ENCODE measurements at regions not wholly inside any gene's neighbourhood (a gene's known extent, or its start where the extent isn't known, plus 50 kb on each side); places are given as distances from the start of the nearest gene placed in this dataset.
"Not testable (repeated sequence)": the region's sequence is repeated elsewhere in the genome, so short reads cannot be mapped to it uniquely, and the experiment has no call there.

DNA sequence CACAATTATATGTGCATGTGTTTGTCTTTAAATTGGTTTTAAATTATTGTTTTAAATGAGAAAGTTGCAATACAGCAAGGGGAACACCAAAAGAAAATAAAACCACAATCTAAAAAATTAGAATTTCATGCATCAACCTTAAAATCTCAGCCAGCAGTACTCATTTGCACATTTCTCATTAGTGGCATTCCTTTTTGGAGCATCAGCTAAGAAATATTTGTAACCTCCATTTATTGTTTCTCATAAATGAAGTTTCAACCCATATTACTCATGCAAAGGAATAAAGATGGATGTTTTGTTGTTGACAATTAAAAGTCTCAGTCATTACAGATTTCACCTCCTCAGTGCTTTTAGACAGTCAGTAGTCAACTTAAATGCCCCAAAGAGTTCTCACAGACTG, 160.1 kb downstream of the TBX15 start:
- no peak for DNase-seq

DNA sequence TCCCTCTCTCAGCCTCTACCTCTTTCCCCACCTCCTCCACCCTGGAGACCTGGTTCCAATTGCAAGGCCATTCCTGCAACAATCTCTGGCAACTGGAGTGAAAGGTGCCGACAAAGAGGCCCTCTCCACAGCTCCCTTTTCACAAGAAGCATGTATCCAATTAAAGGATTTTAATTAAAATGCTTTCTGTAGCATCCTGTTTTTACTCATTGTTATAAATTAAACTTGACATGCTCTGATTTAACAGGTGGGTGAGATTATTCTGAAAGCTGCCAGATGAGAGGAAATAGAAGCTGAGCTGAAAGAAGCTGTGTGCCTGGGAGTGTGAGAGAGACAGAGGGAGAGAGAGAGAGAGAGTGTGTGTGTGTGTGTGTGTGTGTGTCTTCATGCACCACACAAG, 160.5 kb downstream of the TBX15 start:
- DNase-seq: peak in 1 of 2 experiments; percentile 28
- no peak overlapping the region for H3K4me3 ChIP-seq
- no peak overlapping the region for H3K27ac ChIP-seq
- 0 out of 2 replicates have a peak, but pooled peaks cover 13% of the 10 kb centered on the region for H3K9me3 ChIP-seq (replicated peaks)
- no peaks in the 10 kb centered on the region for H3K36me3 ChIP-seq
- peaks cover 10% of the 10 kb centered on the region; the same call in 1 of the 2 replicates for H3K4me1 ChIP-seq
- no peaks in the 10 kb centered on the region for H3K27me3 ChIP-seq

More for the DNA sequence above, 160.1 kb downstream of the TBX15 start:
- Histone ChIP-seq H3K9me3 (replicated peaks) (0 out of 2 replicates have a peak, but pooled peaks cover 12% of the 10 kb centered on the region), H3K4me1 (peaks cover 10% of the 10 kb centered on the region; the same call in 1 of the 2 replicates), H3K27ac (no peak overlapping the region), H3K4me3 (no peak overlapping the region), H3K27me3 (no peaks in the 10 kb centered on the region), H3K36me3 (no peaks in the 10 kb centered on the region)

DNA sequence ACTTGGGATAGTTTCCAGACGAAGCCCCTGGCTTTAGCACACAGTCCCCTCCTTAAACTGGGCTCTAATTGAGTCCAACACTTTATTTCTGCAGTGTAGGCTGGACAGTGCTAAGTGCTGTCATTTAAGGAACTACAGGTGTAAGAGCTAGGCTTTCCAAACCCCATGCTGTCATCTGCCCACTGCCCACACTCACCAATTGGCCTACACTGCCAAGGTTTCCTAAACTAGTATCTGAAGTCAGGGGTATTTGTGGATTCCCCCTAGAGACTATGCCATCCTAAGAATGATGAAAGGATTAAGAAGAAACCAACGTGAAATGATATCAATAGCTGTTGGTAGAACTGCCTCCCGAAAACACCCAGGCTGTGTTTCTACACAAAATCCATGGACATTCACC, 160.9 kb downstream of the TBX15 start:
- Histone ChIP-seq H3K27me3 (no peaks in the 10 kb centered on the region), H3K4me1 (peaks cover 10% of the 10 kb centered on the region; the same call in 1 of the 2 replicates), H3K9me3 (replicated peaks) (0 out of 2 replicates have a peak, but pooled peaks cover 13% of the 10 kb centered on the region), H3K27ac (no peak overlapping the region), H3K36me3 (no peaks in the 10 kb centered on the region), H3K4me3 (no peak overlapping the region)
- no peak for DNase-seq

DNA sequence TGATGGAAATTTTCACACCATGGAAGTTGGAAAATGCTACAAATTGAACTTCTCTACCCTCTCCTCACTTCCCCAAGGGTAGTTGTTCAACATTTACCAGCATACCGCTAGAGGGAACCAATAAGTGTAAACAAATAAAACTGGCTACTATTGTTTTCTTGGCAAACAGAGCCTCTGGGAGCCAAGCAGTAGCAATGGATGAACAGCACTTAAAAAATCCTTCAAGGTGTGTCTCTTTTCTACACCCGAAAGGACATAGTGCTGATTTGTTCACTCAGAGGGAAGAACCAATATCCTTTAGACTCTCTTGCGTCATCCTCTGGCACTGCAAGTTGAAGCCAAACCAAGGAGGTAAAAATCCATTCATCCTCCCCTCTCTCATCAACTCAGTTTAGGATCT, 161.5 kb downstream of the TBX15 start:
- Histone ChIP-seq H3K36me3 (no peaks in the 10 kb centered on the region), H3K4me1 (peaks cover 10% of the 10 kb centered on the region; the same call in 1 of the 2 replicates), H3K27me3 (no peaks in the 10 kb centered on the region), H3K9me3 (replicated peaks) (0 out of 2 replicates have a peak, but pooled peaks cover 13% of the 10 kb centered on the region), H3K27ac (no peak overlapping the region), H3K4me3 (no peak overlapping the region)
- no peak for DNase-seq

DNA sequence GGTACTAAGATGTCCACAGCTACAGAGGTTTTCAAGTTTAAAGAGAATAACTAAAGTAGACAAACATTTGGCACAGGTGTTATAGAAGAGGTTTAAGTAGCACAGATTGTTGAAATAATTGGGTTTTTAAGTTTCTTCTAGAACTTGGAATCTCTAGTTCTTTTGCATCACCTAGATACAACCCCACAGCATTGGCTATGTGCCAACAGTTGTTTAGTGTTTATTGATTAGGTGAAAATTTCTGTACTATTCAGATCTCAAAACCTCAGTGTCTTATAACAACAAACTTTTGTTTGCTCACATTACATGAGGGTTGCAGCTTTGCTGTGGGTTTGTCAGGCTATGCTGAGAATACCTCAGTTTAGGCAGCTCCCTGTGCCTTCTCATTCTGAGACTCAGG, 162.5 kb downstream of the TBX15 start:
- Histone ChIP-seq H3K9me3 (replicated peaks) (0 out of 2 replicates have a peak, but pooled peaks cover 10% of the 10 kb centered on the region), H3K27me3 (no peaks in the 10 kb centered on the region), H3K36me3 (no peaks in the 10 kb centered on the region), H3K4me1 (peaks cover 10% of the 10 kb centered on the region; the same call in 1 of the 2 replicates), H3K4me3 (no peak overlapping the region), H3K27ac (no peak overlapping the region)
- DNase-seq: no peak

DNA sequence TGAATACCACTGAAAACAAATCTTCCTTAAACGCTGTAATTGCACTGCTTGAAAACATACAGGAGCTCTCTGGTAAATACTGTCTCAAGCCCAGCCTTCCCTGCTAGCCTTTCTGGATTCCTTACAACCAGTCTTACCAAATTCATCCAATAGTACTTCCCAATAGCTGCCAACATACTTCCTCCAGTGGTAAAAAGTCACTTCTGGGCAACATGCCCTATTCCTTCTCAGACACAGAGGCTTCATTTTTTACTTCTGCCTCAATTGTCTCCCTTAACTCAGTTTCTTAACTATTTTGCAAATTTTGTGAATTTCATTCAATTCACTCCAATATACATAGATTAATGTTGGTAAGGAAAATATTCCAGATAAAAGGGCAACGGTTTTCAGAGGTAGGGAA, 166.3 kb downstream of the TBX15 start:
- H3K27ac ChIP-seq: no peak overlapping the region
- peaks cover 12% of the 10 kb centered on the region for H3K4me1 ChIP-seq
- no peak for DNase-seq
- 0 out of 2 replicates have a peak, but pooled peaks cover 3% of the 10 kb centered on the region for H3K9me3 ChIP-seq (replicated peaks)
- H3K4me3 ChIP-seq: no peak overlapping the region
- no peaks in the 10 kb centered on the region for H3K27me3 ChIP-seq
- no peaks in the 10 kb centered on the region for H3K36me3 ChIP-seq

DNA sequence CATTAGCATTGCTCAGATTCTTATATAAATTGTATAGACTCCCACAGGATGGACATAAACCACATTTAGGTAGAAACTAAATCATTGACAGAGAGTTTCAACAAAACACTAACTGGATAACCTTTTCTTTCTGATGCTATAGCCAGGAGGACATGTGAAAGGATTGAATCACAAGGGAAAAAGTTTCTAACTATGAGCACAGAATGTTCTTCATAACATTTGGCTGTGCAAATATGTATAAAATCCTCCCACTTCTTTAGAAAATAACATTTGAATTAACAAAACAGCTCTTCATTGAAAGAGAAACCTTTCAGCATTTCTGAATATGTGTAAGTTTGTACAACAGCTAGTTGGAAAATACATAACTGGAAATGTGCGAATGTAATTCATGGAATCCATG, 167.3 kb downstream of the TBX15 start:
- Histone ChIP-seq H3K27me3 (no peaks in the 10 kb centered on the region), H3K27ac (no peak overlapping the region), H3K4me1 (peaks cover 14% of the 10 kb centered on the region), H3K9me3 (replicated peaks) (0 out of 2 replicates have a peak, but pooled peaks cover 3% of the 10 kb centered on the region), H3K36me3 (no peaks in the 10 kb centered on the region), H3K4me3 (no peak overlapping the region)
- DNase-seq: no peak

DNA sequence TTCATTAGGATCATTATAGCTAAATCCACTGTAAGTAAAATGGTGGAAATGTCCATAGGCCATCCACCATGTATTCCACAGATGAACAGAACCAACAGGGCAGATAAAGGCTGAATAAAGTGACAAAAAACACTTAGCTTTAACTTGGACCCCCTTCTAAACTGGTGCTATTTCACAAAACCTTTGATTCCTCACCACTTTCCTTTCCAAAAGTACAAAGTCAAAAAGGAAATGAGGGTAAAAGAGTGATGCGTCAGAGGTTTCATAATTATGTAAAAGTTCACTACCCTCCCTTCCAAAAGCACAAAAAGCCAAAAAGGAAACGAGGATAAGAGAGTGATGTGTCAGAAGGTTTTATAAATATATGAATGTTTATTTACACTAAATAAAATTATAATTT, 172.2 kb downstream of the TBX15 start:
- no peaks in the 10 kb centered on the region for H3K36me3 ChIP-seq
- no peak overlapping the region for H3K4me3 ChIP-seq
- H3K27me3 ChIP-seq: no peaks in the 10 kb centered on the region
- no peak overlapping the region for H3K27ac ChIP-seq
- H3K9me3 ChIP-seq (replicated peaks): no peaks in the 10 kb centered on the region
- no peak for DNase-seq
- peaks cover 8% of the 10 kb centered on the region for H3K4me1 ChIP-seq

DNA sequence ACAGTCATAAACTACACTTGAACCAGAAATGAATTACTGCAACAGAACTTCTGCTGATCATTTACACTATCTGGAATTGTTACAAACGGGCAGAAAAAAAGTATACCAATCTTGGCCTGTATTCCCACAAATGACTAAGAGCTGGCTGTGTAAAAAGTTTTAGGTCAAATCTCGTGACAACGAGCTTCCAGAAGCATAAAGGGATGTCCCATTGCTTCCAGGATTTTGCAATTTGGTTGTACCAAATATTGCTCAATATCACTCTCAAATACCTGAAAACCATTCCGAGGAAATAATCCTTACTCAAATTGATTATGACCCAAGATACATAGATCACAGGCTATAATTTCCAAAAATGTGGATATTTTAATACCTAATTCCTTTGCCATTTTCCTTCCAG, 175.6 kb downstream of the TBX15 start:
- no peak for DNase-seq
- Histone ChIP-seq H3K27ac (no peak overlapping the region), H3K4me1 (peaks cover 8% of the 10 kb centered on the region), H3K4me3 (no peak overlapping the region), H3K9me3 (replicated peaks) (no peaks in the 10 kb centered on the region; the same call in 1 of the 2 replicates), H3K27me3 (no peaks in the 10 kb centered on the region), H3K36me3 (no peaks in the 10 kb centered on the region)

DNA sequence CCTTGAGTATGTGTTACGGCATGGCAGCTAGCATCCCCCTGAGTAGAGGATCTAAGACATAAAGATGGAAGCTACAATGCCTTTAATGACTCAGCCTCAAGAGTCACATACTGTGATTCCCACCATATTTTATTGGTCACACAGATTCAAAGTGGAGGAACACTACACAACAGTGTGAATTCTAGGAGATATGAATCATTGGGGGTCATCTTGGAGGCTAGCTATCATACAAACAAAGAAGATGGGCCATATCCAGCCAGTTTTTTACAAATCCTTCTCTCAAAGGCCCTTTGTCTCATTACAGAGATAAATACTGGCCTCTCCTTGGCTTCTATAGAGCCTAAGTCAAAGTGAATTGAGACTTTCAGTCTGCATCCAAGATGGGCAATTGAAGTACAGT, 177.0 kb downstream of the TBX15 start:
- Histone ChIP-seq H3K4me3 (no peak overlapping the region), H3K9me3 (replicated peaks) (no peaks in the 10 kb centered on the region; the same call in 1 of the 2 replicates), H3K4me1 (no peaks in the 10 kb centered on the region; the same call in 1 of the 2 replicates), H3K36me3 (no peaks in the 10 kb centered on the region), H3K27ac (no peak overlapping the region), H3K27me3 (no peaks in the 10 kb centered on the region)
- DNase-seq: no peak

DNA sequence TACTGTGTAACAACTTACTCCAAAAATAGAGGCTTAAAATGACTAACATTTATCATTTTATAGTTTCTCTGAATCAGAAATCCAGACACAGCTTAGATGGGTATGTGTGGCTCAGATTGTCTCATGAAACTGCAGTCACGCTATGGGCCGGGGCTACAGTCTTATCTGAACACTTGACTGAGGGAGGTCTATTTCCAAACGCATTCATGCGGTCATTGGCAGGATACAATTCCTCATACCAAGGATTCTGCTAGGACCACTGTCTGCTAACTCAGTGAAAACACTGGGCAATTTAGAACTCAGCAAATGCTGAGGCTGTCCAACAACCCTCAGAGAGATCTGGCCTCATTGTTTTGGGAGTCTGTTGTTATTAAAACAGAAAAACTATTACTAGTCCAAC, 178.6 kb downstream of the TBX15 start:
- Histone ChIP-seq H3K4me3 (no peak overlapping the region), H3K4me1 (no peaks in the 10 kb centered on the region), H3K36me3 (no peaks in the 10 kb centered on the region), H3K27me3 (no peaks in the 10 kb centered on the region), H3K27ac (no peak overlapping the region), H3K9me3 (replicated peaks) (no peaks in the 10 kb centered on the region; the same call in 1 of the 2 replicates)
- no peak for DNase-seq

DNA sequence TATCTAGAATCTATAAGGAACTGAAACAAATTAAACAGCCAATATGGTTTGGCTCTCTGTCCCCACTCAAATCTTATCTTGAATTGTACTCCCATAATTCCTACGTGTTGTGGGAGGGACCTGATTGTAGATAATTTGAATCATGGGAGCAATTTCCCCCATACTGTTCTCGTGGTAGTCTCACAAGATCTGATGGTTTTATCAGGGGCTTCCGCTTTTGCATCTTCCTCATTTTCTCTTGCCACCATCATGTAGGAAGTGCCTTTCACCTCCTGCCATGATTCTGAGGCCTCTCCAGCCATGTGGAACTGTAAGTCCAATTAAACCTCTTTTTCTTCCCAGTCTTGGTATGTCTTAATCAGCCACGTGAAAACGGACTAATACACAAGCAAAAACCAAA, 185.0 kb downstream of the TBX15 start:
- not testable (repeated sequence) for H3K36me3 ChIP-seq; H3K4me3 ChIP-seq; H3K9me3 ChIP-seq (replicated peaks); DNase-seq; H3K27me3 ChIP-seq; H3K27ac ChIP-seq; H3K4me1 ChIP-seq

DNA sequence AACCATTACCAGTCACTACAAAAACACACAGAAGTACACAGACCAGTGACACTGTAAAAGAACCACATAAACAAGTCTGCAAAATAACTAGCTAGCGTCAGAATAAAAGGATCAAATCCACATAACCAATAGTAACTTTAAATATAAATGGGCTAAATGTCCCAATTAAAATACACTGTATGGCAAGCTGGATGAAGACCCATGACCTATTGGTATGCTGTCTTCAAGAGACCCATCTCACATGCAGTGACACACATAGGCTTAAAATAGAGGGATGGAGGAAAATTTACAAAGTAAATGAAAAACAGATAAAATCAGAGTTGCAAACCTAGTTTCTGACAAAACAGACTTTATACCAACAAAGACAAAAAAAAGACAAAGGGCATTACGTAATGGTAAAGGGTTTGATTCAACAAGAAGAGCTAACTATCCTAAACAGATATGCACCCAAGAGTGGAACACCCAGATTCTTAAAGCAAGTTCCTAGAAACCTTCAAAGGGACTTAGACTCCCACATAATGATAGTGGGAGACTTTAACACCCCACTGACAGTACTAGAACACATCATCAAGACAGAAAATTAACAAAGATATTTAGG, 196.9 kb downstream of the TBX15 start:
- no peak for DNase-seq
- no peak overlapping the region for H3K4me3 ChIP-seq
- no peaks in the 10 kb centered on the region for H3K27me3 ChIP-seq
- H3K36me3 ChIP-seq: no peaks in the 10 kb centered on the region
- no peaks in the 10 kb centered on the region for H3K9me3 ChIP-seq (replicated peaks)
- H3K27ac ChIP-seq: no peak overlapping the region
- peaks cover 16% of the 10 kb centered on the region for H3K4me1 ChIP-seq

DNA sequence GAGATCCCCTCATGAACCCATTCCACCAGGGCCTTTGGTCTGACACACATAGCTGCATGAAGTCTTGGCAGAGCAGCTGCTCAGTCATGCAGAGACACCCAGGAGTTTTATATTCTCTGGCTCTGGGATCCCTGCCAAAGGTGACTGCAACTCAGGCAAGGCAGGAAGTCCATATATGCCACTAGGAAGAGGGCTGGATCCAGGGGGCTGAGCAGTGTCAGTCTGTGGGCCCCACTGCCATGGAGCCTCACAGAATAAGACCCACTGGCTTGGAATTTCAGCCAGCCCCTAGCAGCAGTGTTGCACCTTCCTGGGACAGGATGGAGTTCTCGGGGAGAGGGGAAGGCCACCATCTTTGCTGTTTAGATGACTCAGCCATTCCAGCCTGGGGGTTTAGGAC, 199.7 kb downstream of the TBX15 start:
- peak; percentile 96 to 98 for DNase-seq
- Histone ChIP-seq H3K27ac (peak overlapping the region; percentile 73), H3K9me3 (replicated peaks) (no peaks in the 10 kb centered on the region), H3K36me3 (no peaks in the 10 kb centered on the region), H3K27me3 (no peaks in the 10 kb centered on the region), H3K4me1 (peaks cover 36% of the 10 kb centered on the region), H3K4me3 (0 out of 2 replicates have a peak overlapping the region, but pooled peaks have one; percentile 10)

DNA sequence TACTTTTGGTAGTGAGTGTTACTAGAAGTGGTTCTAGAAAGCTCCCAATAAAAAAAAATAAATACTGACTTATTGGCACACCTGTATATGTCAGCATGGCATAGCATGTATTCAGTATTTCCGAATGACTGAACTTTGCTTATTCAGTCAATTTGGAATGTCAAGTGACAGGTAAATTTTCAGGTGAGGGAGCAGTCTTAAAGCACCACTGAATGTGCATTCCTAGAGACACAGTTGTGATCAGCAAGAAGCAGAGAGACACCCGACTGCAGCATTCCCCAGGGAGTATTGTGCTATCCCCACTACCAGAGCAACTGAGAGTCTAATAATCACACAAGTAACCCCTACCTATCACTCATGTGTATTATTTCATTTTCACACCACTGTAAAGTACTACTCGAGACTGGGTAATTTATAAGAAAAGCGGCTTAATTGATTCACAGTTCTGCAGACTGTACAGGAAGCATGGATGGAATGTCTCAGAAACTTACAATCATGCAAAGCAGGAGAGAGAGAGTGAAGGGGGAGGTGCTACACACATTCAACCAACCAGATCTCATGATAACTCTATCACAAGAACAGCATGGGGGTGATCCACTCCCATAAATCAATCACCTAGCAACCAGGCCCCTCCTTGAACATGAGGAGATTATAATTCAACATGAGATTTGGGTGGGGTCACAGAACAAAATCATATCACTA, 201.5 kb downstream of the TBX15 start:
- H3K27ac ChIP-seq: no peak overlapping the region
- H3K36me3 ChIP-seq: no peaks in the 10 kb centered on the region
- no peak for DNase-seq
- peaks cover 50% of the 10 kb centered on the region for H3K4me1 ChIP-seq
- no peaks in the 10 kb centered on the region for H3K9me3 ChIP-seq (replicated peaks)
- H3K27me3 ChIP-seq: no peaks in the 10 kb centered on the region
- H3K4me3 ChIP-seq: no peak overlapping the region
